ENCODE measurements at regions not wholly inside any gene's neighbourhood (a gene's known extent, or its start where the extent isn't known, plus 50 kb on each side); places are given as distances from the start of the nearest gene placed in this dataset.

- TF ChIP-seq MAX (IDR thresholded peaks at IDR 0.05) (no peak), ZBTB33 (IDR thresholded peaks at IDR 0.05) (no peak)
These were observed 124.6 kb downstream of the ATPSCKMT start for GRCh38 chr5:10125116-10125515.
